Bronchial epithelial cell (primary cell): ENCODE measurements at regions not wholly inside any gene's neighbourhood (a gene's known extent, or its start where the extent isn't known, plus 50 kb on each side); places are given as distances from the start of the nearest gene placed in this dataset.
A peak's percentile ranks its signal among the peaks of the same experiment; 100 is the strongest.
"Not testable (repeated sequence)": the region's sequence is repeated elsewhere in the genome, so short reads cannot be mapped to it uniquely, and the experiment has no call there.

ENCODE experiments used
- DNase-seq: peaks from one replicate; pipeline ENCODE4 v3.0.0-alpha.2; 2010; ENCODE audit warnings: low read depth
- FAIRE-seq: peaks from 2 replicates; lab custom pipeline; 2011; peaks lifted over from hg19 to GRCh38; lab: Jason Lieb, UNC
- H3K27me3 ChIP-seq: 2 replicates; pipeline ENCODE4 v1.5.1; 2011; ENCODE audit warnings: low read length; ENCODE audit not compliant: control insufficient read depth, insufficient read depth
- H3K36me3 ChIP-seq: 2 replicates; pipeline ENCODE4 v1.5.1; 2011; ENCODE audit warnings: low read length; ENCODE audit not compliant: control insufficient read depth, insufficient read depth
- H3K4me3 ChIP-seq: 2 replicates; pipeline ENCODE4 v1.5.1; 2011; ENCODE audit warnings: mild to moderate bottlenecking, low read depth, low read length, control low read depth
- CTCF ChIP-seq: IDR thresholded peaks from 2 replicates; pipeline ENCODE4 v1.5.1; 2011; ENCODE audit warnings: mild to moderate bottlenecking, moderate library complexity, low read length, control low read depth, inconsistent platforms; ENCODE audit not compliant: insufficient read depth, severe bottlenecking

DNA sequence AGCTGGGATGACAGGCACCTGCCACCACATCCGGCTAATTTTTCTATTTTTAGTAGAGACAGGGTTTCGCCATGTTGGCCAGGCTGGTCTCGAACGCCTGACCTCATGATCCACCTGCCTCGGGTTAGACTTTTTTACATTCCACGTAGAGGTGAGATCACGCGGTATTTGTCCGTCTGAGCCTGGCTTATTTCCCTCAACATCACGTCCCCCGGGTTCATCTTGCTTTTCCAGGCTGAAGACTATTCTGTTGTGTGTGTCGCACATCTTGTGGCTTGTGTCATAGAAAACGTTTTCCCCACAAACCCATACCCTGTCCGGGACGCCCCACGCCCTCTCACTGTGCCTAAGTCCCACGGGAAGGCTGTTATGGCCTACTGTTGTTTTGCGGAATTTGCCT lies 185.3 kb downstream of the CRLF2 start:
- DNase-seq = no peak
- no peaks in the 10 kb centered on the region for H3K27me3 ChIP-seq
- FAIRE-seq = no peak
- H3K36me3 ChIP-seq = no peaks in the 10 kb centered on the region
- TF ChIP-seq CTCF = no peak
- H3K4me3 ChIP-seq = no peak overlapping the region

GRCh38 chrX:1026263-1027015 lies 186.0 kb downstream of the CRLF2 start:
- no peak overlapping the region for H3K4me3 ChIP-seq
- no peaks in the 10 kb centered on the region for H3K36me3 ChIP-seq
- no peak for FAIRE-seq
- TF ChIP-seq CTCF = no peak
- no peak for DNase-seq
- no peaks in the 10 kb centered on the region for H3K27me3 ChIP-seq

GRCh38 chrX:1025413-1025812 lies 187.0 kb downstream of the CRLF2 start:
- no peak for DNase-seq
- no peaks in the 10 kb centered on the region for H3K27me3 ChIP-seq
- H3K4me3 ChIP-seq = no peak overlapping the region
- no peak for FAIRE-seq
- H3K36me3 ChIP-seq = no peaks in the 10 kb centered on the region
- TF ChIP-seq CTCF = no peak

DNA sequence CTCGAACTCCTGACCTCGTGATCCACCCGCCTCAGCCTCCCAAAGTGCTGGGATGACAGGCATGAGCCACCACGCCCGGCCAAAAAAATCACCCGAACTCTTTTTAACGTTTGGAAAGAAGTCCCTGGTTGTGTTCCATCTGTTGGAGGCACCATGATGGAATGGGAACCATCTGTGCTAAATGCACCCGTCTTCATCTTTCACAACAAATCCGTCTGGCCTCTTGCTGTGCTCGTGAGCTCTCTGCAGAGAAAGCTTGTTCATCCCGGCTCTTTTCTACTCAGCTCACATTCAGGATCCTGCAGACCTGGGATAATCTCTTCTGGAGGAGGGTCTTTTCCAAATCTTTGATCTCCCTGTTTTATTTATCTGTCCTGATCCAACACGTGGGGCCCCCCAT lies 188.8 kb downstream of the CRLF2 start:
- no peak for DNase-seq
- no peak for FAIRE-seq
- Histone ChIP-seq H3K36me3 (no peaks in the 10 kb centered on the region), H3K27me3 (no peaks in the 10 kb centered on the region), H3K4me3 (no peak overlapping the region)
- TF ChIP-seq CTCF = no peak

- H3K4me3 ChIP-seq, FAIRE-seq, H3K36me3 ChIP-seq, H3K27me3 ChIP-seq, DNase-seq: not testable (repeated sequence)
Observed at GRCh38 chrX:1021314-1021993, 191.0 kb downstream of the CRLF2 start.

DNA sequence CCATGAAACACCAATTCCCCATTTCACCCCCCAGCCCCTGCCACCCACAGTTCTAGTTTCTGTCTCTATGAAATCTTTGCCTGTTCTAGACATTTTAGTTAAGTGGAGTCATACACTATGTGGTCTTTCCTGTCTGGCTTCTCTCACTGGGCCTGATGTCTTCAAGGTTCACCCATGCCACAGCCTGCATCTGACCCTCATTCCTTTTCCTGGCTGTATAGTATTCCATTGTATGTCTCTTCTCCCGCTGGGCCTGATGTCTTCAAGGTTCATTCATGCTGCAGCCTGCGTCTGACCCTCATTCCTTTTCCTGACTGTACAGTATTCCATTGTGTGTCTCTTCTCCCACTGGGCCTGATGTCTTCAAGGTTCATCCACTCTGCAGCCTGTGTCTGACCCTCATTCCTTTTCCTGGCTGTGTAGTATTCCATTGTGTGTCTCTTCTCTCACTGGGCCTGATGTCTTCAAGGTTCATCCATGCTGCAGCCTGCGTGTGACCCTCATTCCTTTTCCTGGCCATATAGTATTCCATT lies 191.7 kb downstream of the CRLF2 start:
- peak; percentile 43 for FAIRE-seq
- H3K36me3 ChIP-seq = no peaks in the 10 kb centered on the region
- TF ChIP-seq CTCF = no peak
- no peaks in the 10 kb centered on the region for H3K27me3 ChIP-seq
- no peak for DNase-seq
- no peak overlapping the region for H3K4me3 ChIP-seq

- FAIRE-seq, H3K4me3 ChIP-seq, DNase-seq: not testable (repeated sequence)
Observed at GRCh38 chrX:1016926-1017325, 195.5 kb downstream of the CRLF2 start.

DNA sequence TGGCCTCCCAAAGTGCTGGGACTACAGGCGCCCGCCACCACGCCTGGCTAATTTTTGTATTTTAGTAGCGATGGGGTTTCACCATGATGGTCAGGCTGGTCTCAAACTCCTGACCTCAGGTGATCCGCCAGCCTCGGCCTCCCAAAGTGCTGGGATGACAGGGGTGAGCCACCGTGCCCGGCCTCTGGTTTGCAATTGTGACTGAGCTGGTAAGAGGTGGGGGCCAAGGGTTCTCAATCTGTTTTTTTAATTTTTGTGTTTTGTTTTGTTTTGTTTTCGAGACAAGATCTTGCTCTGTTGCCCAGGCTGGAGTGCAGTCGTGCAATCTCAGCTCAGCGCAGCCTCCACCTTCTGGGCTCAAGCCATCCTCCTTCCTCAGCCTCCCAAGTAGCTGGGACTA lies 196.2 kb downstream of the CRLF2 start:
- not testable (repeated sequence) for FAIRE-seq, DNase-seq, H3K27me3 ChIP-seq, H3K36me3 ChIP-seq, H3K4me3 ChIP-seq

More at GRCh38 chrX:1016926-1017325, 195.5 kb downstream of the CRLF2 start:
- not testable (repeated sequence) for H3K36me3 ChIP-seq, H3K27me3 ChIP-seq
